ENCODE measurements at regions not wholly inside any gene's neighbourhood (a gene's known extent, or its start where the extent isn't known, plus 50 kb on each side); places are given as distances from the start of the nearest gene placed in this dataset.

- TF ChIP-seq, protein P1, sequence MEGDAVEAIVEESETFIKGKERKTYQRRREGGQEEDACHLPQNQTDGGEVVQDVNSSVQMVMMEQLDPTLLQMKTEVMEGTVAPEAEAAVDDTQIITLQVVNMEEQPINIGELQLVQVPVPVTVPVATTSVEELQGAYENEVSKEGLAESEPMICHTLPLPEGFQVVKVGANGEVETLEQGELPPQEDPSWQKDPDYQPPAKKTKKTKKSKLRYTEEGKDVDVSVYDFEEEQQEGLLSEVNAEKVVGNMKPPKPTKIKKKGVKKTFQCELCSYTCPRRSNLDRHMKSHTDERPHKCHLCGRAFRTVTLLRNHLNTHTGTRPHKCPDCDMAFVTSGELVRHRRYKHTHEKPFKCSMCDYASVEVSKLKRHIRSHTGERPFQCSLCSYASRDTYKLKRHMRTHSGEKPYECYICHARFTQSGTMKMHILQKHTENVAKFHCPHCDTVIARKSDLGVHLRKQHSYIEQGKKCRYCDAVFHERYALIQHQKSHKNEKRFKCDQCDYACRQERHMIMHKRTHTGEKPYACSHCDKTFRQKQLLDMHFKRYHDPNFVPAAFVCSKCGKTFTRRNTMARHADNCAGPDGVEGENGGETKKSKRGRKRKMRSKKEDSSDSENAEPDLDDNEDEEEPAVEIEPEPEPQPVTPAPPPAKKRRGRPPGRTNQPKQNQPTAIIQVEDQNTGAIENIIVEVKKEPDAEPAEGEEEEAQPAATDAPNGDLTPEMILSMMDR (IDR thresholded peaks at IDR 0.05; ENCODE audit: extremely low read depth in 1 of 2, insufficient read depth in 1 of 2, low read depth in 1 of 2, low read length in 2 of 2) = no peak
- TF ChIP-seq MYC (IDR thresholded peaks at IDR 0.05; ENCODE audit: low read depth, low read length) (no peak), POLR2A (IDR thresholded peaks at IDR 0.05; ENCODE audit: low read depth, low read length) (no peak)
These were observed 228.3 kb upstream of the C9orf72 start for GRCh38 chr9:27801545-27801944.
